HG02938 (cell line): ENCODE measurements at regions not wholly inside any gene's neighbourhood (a gene's known extent, or its start where the extent isn't known, plus 50 kb on each side); places are given as distances from the start of the nearest gene placed in this dataset.
"Not testable (repeated sequence)": the region's sequence is repeated elsewhere in the genome, so short reads cannot be mapped to it uniquely, and the experiment has no call there.

Experiments
- ATAC-seq: cut with Tn5 transposase; IDR thresholded peaks from one replicate; pipeline ENCODE4 v1.9.1; 2021; ENCODE audit warnings: mild to moderate bottlenecking, moderate library complexity; ENCODE audit not compliant: unreplicated experiment

- no peak for ATAC-seq
Measured at GRCh38 chr20:22815206-22815551, 219.9 kb upstream of the SSTR4 start.

DNA sequence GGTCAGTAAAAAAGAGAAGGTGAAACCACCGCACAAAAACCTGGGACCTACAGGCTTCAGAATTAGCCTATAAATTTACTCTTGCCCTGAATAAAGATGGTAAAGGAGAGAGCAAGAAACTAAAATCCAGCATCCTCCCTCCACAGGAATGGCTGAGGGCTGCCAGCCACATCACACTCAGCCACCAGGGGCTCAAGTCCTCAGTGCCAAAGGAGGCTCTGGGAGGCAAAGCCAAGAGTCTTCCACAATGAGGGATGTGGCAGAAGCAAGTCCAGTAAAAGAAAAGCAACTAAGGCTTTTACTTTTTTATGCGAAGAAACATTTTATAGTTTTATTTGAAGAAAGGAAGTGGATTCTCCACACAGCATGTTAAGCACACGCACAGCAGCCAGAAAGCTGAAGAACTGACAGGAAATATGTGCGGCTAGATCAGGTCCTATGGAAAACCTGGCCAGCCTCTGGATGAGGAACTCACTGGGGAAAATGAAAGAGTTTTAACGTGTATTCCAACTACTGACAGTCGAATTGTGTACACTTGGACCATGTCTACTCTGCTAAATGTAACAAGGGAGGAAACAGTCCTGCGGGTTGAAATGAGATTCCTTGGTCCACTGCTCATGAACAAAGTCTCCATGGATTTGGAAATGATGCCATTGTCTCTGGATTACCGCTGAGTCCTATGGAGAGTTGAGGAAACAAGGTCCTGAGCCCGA lies 219.4 kb upstream of the SSTR4 start:
- no peak for ATAC-seq

GRCh38 chr20:22818636-22819035 lies 216.5 kb upstream of the SSTR4 start:
- ATAC-seq: no peak

DNA sequence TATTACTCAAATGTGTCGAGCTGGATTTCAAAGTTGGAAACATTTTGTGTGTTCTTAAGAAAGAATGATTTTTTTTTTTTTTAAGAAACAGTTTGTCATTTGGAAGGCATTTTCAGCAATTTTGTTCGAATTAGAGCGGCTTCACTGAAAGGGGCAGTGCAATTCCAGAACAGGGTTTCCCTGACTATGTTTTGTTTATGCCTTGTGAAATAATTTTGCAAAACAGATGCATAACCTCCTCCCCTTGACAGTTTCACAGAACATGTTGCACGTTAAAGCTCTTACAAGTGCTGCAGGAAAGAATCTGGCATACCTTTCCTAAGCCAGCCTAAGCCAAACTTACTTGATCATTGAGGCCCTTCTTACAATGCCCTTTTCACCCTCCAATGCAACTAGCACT lies 216.0 kb upstream of the SSTR4 start:
- no peak for ATAC-seq

DNA sequence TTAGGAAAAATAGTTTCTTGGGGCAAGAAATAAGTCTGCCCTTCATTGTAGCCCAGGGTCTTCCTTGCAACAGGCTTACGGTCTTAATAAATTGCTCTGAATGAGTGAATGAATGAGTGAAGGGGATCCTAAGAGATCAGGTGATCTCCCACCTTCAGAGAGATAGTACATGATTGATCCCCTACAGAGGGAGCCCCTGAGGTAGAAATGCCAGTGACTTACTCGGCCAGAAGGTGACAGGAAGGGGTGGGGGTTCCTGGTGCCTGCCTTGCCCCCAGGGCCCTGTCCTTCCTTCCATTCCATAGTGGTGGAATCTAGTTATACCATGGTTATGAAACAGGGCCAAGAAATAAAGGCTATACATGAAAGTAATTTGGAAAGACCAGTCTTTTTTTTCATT lies 215.3 kb upstream of the SSTR4 start:
- no peak for ATAC-seq

- no peak for ATAC-seq
Measured at GRCh38 chr20:22821081-22821727, 213.9 kb upstream of the SSTR4 start.

DNA sequence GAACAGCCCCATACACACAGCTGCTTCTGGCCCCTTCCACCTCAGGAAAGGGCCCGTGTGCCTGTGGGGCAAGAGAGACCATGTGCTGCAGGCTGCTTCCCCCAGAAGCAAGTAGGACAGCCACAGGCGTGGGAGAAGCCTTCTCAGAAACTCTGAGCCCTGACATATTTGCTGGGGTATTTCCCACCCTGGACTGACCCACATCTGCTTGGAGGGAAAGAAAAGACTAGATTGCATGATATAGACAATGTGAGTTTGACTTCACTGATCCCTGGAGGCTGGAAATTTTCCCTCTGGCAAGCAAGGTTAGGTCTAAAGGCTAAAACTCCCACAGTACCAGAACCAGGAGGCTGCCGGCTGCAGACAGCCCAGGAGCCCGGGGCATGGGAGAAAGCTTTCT lies 213.3 kb upstream of the SSTR4 start:
- no peak for ATAC-seq

DNA sequence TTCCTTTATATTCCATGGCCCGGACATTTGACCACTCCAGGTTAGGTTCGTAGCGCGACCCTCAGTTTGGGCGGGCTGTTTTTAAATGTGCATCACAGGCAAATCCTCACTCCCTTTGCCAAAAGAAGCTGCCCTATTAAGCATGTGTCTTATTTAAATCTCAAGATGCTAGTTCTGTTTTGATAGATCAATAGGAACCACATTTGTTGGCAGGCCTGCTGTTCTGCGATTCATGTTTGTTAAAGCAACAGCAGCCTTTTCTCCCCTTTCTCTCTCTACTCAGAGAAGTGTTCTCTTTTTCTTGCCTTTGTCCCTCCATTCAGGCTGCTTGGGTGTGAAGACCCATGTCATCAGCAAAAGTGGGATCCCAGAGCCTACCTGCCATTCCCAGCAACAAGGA lies 212.0 kb upstream of the SSTR4 start:
- ATAC-seq: no peak

- ATAC-seq: no peak
Measured at GRCh38 chr20:22824077-22824476, 211.0 kb upstream of the SSTR4 start.

DNA sequence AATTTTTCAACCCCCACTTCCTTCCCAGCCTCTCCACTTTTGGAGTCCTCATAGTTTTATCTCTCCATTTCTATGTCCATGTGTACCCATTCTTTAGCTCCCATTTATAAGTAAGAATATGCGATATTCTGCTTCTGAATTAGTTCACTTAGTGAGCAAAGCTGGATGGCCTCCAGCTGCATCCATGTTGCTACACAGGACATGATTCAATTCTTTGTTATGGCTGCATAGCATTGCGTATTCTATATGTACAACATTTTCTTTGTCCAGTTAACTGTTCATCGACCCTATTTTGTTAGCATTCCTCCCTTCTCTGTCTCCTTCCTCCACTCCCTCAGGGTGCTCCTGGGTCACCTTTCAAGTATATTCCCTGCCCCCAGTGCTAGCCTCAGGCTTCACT lies 210.0 kb upstream of the SSTR4 start:
- ATAC-seq: no peak

GRCh38 chr20:22825546-22825945 lies 209.6 kb upstream of the SSTR4 start:
- no peak for ATAC-seq

- ATAC-seq: no peak
Measured at GRCh38 chr20:22826306-22827230, 208.5 kb upstream of the SSTR4 start.

DNA sequence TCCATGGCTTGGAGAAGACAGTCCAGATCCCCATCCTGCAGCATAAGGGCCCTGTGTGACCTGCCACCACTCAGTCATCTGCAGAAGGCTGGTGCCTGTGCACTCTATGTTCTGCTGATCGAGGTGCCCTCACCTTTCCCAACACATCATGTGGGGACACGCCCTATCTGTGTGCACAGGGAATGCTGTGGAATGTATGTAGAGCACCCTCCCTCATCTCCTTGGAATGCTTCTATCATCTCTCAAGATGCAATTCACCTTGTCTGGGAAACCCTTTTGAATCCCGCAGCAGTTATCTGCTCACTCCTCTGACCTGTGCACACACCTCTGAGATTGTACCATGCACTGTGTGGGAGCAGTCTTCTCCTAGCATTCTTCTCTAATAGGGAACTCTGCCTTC lies 207.2 kb upstream of the SSTR4 start:
- no peak for ATAC-seq

GRCh38 chr20:22829356-22829755 lies 205.8 kb upstream of the SSTR4 start:
- no peak for ATAC-seq

DNA sequence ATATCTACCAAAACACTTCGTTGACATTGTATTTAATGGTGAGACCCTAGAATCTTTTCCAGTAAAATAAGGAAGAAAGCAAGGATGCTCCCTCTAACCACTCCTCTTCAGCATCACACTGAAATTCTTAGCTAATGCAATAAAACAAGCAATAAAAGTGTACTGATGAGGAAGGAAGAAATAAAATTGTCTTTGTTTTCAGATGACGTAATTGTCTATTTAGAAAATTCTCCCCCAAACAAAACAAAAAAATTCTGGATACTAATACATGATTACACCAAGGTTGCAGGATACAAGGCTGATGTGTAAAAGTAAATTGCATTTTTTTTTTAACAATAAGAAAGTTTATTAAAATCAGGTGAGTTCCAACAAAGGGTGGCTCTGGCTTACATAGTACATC lies 205.0 kb upstream of the SSTR4 start:
- no peak for ATAC-seq

DNA sequence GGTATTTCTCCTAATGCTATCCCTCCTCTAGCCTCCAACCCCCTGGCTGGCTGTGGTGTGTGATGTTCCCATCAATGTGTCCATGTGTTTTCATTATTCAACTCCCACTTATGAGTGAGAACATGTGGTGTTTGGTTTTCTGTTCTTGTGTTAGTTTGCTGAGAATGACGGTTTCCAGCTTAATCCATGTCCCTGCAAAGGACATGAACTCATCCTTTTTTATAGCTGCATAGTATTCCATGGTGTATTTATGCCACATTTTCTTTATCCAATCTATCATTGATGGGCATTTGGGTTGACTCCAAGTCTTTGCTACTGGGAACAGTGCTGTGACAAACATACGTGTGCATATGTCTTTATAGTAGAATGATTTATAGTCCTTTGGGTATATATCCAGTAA lies 204.4 kb upstream of the SSTR4 start:
- not testable (repeated sequence) for ATAC-seq

DNA sequence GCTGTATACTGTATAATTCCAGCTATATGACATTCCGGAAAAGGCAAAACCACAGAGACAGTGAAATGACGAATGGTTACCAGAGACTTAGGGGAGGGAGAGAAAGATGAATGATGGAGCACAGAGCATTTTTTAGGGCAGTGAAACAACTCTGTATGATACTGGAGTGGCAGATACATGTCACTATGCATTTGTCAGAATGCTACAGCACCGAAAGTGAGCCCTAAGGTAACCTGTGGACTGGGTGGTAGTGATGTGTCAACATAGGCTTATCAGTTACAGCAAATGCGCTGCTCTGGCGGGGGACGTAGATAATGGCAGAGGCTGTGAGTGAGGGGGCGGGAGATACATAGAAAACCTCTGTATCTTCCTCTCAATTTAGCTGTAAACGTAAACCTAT lies 201.3 kb upstream of the SSTR4 start:
- ATAC-seq: no peak

GRCh38 chr20:22834651-22835256 lies 200.4 kb upstream of the SSTR4 start:
- ATAC-seq: no peak

GRCh38 chr20:22836211-22836610 lies 198.9 kb upstream of the SSTR4 start:
- ATAC-seq: no peak

DNA sequence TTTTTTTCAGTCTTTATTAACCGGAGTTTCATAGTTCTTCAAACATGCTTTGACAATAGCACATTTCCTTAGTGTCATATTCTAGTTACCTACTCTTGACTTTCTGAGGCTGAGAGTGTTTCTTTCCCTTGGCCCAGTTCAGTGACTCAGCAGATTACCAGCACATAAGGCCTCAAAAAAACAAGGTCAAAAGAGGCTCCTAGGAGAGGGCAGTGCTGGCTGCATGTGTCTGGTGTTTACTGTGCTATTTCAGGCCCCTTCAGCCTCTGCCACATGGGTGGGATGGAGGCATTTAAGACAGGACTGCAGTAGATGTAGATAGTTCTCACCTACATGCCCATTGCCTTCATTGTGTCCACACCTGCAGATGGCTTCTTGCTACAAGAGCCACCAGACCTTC lies 198.2 kb upstream of the SSTR4 start:
- no peak for ATAC-seq

DNA sequence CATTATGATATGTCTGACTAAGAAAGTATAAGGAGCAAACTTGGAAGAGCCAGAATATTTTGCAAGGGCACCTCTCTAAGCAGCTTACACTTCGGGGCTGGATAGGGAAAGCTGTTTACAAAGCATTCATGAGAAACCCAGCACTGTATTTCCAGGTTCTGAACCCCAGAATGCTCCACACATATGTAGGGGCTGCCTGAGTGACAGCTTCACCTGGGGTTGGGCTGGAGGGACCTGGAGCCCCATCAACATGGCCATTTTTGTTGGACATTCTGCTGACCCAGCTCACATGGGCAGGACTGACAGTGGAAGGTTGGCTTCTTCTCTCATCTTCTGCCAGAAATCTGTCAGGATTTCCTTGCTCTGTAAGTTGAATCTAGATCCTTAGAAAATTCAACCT lies 197.1 kb upstream of the SSTR4 start:
- ATAC-seq: no peak

DNA sequence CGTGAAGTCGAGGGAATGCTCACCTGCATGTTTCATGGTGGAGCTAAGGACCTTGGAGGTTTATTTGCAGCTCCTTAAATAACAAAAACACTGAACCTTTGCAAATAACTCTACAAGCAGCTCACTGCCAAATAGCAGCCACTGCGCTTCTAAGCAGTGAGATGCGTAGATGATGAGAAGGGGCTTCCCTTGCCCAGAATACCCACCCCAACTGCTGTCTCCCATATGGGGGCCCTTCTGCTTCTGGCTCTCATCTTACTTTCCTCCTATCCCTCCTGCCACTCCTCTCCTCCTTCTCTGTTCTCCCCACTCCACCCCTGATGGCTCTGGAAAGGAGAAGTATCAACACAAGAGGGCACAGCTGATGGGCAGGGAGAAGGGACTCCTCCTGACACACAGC lies 193.3 kb upstream of the SSTR4 start:
- no peak for ATAC-seq
